Stimulated activated CD8-positive, alpha-beta memory T cell treated with anti-CD3 and anti-CD28 coated beads, Interleukin-12 subunit alpha, Interleukin-12 subunit beta, amount 100 ng/mL, for 1 hour (primary cell): ENCODE measurements at regions not wholly inside any gene's neighbourhood (a gene's known extent, or its start where the extent isn't known, plus 50 kb on each side); places are given as distances from the start of the nearest gene placed in this dataset.

Experiments
- DNase-seq: peaks from one replicate; pipeline ENCODE4 v3.0.0-alpha.2; 2020; ENCODE audit warnings: low read depth

DNA sequence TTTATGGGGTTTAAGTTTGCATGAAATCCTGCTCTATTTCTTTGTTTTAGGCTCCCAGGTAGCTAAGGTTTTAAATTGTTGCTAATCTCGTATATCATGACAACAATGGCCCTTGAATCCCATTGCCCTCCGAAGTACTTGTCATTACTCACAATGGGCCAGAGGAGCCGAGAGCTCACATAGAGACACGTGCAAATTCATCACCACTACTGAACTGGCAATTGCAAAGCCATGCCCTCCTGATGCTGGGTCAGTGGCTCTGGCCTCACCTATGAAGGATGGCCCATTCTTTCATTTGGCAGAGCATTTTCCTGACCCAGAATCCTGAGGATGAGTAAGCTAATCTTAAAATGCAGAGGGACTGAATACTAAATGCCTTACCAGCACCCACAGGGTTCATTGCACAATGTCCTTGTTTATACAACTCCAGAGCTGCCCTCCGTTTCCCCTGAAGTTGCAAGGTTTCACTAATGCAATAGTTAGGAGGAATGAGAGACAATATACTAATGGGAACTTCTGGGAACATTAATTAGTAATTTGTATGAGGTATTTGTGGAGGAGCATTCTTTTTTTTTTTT is 71.6 kb upstream of the GAREM1 start:
- no peak for DNase-seq

DNA sequence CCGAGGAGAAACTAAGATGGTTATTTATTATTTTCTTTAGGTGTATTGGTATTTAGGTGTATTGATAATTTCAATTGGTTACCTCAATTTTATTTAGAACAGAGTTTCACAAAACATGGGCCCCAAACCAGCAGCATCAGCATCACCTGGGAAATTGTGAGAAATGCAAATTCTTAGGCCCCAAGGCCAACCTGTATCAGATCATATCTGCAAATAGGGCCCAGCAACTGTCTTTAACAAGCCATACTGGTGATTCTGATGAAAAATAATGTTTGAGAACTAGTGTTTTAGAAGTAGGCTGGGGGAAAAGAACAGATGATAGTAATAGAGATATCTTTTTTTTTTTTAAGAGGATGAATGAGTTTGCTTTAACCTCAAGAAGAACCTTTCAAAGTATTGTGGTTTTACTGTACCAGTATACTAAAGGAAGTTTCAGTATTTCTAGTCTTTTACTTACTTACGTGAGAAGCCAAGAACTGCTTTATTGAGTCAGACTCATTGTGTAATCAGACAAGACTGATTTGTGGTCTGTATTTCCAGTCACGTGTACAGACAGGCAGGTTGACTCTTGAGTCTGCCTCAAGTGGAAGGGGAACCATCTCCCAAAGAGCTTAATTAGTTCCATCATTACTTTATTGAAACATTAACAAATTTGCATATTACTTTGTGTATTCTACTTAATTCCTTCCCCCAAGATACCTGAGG is 60.4 kb upstream of the GAREM1 start:
- no peak for DNase-seq

DNA sequence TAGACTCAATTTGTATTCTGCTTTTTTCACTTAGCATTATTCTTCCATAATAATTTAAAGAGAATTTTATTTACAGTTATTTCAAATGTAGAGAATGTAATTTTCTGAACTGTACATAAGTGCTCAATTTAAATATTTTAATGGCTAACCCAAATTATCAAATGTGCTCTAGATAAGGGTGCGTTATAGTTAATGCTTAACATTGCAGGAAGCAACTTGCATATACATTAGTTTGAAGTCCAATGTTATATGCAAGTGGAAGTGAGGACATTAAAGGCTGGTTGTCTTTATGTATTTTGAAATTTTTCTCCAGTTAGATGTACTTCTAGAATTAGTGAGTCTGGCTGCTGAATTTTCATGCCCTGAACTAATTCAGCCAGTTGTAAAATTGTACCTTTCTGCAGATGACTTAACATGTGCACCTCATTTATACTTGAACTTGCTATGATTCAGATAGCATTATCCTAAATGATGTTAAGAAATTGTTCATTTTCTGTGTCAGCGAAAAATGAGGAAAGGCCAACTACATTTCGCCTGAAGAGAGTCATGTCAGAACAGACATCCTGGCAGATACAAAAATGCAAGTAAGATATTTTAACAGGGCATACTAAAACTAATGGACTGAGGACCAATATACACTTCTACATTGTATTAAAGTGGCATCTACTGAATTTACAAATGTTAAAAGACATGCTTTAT is 59.2 kb upstream of the GAREM1 start:
- DNase-seq, result no peak

DNA sequence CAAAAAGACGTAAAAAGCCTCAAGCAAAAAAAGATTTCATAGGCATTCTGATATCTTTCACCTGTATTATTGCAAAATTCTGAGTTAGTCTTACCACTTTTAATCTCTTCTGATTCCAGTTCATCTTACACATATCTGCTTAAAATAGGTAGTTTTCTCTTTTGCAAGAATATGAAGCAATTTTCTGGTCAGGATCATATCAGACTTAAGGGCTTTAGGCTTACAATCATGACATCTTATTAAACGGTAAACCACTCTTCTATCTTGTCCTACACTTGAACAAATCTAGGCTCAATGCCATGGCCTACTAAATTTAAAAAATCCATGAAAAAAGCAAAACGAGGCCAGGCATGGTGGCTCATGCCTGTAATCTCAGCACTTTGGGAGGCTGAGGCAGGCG is 50.1 kb upstream of the GAREM1 start:
- no peak for DNase-seq
